Gastroesophageal sphincter (tissue), 3 donors: ENCODE measurements at regions not wholly inside any gene's neighbourhood (a gene's known extent, or its start where the extent isn't known, plus 50 kb on each side); places are given as distances from the start of the nearest gene placed in this dataset.

Experiments used
- EP300 ChIP-seq: sonication (generic); formaldehyde crosslinking; IDR thresholded peaks from one replicate; pipeline ENCODE4 v1.6.1; 2017; ENCODE audit warnings: antibody characterized with exemption, mild to moderate bottlenecking
- TF ChIP-seq, protein P1 (sequence below), 4 experiments: fragments of 200-600 bp in 2 of 4; fragments of 450-650 bp in 2 of 4; sonication (generic) in 1 of 4; IDR thresholded peaks; one replicate each; pipeline ENCODE4 v1.5.1; 2017 to 2019; ENCODE audit warnings: antibody characterized with exemption in 4 of 4, mild to moderate bottlenecking in 2 of 4, moderate library complexity in 2 of 4

DNA sequence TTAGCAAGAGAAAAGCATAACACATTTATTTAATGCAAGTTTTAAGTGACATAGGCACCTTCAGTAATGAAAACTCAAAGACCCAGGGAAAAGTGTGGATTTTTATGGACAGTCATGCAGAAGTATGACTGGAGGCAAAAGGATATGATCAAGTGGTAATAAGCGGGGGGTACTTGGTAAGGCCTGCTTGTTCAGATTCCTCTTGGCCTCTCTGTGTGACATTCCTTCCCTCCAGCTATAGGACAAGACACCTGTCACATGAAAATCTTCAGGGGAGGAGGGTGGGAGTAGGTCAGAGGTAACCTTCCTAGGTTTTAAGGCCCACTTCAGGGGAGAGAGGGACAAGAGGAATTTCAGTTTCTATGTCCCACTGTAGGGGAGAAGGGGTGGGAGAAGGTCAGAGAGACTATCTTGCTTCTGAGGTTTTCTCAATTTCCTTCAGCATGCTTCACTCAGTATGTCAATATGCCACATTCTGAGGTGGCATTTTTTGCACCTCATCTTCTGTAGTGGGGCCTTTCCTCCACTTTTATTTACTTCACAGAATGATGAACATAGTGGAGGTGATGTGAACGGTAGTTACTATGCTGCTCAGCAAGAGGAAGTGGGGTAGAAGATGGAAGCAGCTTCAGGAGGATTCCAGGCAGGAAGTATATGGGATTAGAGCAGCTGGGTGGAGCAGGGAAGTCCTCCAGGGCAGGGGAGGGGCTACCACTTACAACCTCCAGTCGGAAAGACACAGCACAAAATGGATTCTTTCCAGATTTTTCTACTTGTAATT lies 73.2 kb upstream of the RFC3 start:
- TF ChIP-seq, protein P1, sequence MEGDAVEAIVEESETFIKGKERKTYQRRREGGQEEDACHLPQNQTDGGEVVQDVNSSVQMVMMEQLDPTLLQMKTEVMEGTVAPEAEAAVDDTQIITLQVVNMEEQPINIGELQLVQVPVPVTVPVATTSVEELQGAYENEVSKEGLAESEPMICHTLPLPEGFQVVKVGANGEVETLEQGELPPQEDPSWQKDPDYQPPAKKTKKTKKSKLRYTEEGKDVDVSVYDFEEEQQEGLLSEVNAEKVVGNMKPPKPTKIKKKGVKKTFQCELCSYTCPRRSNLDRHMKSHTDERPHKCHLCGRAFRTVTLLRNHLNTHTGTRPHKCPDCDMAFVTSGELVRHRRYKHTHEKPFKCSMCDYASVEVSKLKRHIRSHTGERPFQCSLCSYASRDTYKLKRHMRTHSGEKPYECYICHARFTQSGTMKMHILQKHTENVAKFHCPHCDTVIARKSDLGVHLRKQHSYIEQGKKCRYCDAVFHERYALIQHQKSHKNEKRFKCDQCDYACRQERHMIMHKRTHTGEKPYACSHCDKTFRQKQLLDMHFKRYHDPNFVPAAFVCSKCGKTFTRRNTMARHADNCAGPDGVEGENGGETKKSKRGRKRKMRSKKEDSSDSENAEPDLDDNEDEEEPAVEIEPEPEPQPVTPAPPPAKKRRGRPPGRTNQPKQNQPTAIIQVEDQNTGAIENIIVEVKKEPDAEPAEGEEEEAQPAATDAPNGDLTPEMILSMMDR (IDR thresholded peaks at IDR 0.05) = no peak
- TF ChIP-seq EP300 = no peak
